CD4-positive, alpha-beta T cell treated with Interferon alpha-2 for 1 hour (primary cell): ENCODE measurements at regions not wholly inside any gene's neighbourhood (a gene's known extent, or its start where the extent isn't known, plus 50 kb on each side); places are given as distances from the start of the nearest gene placed in this dataset.
"Not testable (repeated sequence)": the region's sequence is repeated elsewhere in the genome, so short reads cannot be mapped to it uniquely, and the experiment has no call there.

Source experiments
- DNase-seq, 2 donors: peaks; one replicate each; pipeline ENCODE4 v3.0.0-alpha.2; 2020 to 2022

DNA sequence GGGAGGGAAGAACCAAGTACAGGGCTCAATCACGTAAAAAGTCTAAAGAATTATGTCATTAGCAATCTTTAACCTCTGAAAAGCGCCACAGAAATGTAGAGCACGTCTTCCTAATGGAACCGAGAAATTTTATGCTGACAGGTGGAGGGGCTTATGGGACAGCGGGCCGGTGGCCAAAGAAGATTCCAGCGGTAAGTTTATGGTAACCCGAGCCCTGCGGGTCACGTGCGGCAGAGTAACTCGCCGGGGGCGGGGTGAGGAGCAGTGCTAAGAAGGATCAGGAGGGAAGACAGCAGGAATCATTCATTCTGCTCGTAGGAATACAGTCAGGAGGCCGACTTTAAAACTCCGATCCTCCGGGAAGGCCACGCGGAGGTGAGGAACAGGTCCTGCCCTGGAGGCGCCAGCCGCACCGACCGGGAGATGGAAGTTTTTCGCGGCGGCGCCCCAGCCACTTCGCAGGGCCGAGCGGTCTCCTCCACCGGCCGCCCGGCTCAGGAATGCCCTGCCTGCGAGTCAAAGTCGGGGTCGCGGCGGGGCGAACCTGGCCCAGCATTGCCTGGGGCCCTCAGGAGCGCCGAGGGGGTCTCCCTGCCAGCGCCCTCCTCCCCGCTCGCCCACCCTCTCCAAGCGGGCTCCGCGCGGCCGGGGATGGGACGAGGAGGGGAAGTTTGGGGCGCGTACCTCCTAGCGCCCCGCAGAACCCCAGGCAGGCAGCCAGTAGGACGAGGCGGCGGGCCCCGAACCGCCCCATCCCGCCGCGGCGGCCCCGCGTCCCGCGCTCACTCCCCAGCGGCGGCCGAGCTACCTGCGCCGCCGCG, 101.8 kb downstream of the ESM1 start:
- no peak for DNase-seq

DNA sequence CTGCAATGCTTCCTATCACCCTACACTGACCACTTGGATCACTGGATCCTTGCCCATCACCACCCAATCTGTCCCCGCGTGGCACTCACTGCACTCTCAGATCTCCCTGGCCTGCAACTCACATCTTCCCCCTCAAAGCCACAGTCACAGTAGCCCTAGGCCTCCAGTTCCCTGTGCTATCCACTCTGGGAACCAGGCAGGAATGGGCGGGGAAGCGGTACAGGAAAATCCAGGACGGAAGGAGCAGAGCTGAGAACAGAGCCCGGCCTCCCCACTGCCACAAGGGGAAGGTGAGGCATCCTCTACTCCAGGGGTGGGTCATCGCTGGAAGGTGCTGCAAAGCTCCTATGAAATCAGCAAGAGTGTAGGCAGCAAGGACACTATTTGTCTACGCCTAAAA, 102.6 kb downstream of the ESM1 start:
- DNase-seq, result no peak

DNA sequence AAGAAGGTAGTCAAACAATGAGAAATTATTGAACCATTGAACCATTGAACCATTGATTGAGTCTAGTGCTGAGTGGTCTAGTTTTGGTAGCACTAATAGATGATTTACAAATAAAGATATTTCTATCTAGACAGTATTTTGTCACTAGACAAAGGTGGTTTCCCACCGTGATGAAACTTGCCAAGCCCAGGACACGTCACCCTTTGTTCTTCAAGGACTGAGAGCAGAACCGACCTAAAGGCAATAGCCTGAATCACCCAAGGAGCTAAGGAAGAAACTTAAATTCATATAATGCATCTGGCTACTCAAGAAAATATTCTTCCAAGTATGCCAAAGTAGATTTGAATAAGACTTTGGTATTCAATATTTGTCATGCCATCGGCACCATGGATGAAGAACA, 103.3 kb downstream of the ESM1 start:
- DNase-seq, result no peak

DNA sequence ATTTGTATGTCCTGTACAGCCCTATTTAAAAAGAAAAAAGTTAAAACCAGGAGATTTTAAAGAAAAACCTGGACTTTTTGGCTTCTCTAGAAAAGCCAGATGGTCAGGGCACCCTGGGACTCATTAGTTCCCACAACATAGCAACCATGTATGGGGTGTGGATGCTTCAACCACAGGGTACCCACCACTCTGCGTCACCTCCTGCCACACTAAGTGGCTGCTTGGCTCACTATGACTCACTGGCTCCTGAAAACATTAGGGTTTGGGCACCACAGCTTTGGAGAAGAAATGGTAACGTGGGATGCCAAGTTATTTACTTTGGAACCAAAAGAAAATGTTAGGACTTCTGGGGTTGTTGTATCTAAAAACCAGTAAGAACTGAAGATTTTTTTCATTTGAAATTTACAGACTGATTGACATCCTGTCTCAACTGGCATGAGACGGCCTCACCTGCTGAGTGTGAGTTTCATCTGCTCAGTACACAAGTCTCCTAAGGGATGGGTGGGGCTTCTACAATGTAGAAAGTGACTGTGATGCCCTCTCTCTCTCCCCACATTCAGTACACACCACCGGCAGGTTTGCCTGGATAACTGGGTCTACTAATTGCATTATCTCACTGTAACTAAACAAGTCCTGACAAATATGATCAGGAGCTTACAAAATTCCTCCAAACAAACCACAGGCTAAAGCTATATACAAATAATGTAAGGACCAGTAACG, 103.9 kb downstream of the ESM1 start:
- peak in 1 of 2 donors; percentile 10 for DNase-seq

DNA sequence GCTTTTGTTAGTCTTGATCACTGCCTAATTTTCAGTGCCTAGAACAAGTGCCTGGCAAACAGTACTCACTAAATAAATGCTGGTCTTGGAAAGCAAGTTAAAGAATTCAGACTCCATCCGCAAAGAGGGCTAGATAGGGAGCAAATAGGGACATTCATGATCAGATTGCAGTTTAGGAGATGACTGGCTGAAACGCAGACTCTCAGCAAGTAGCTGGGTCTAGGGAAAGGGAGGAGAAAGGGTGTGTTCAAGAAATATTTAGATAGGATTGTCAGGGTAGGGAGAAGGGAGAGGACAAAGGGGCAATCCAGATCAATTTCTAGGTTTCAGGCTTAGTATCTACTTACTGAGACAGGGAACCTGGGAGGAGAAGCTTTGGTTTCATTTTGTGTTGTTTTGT, 108.4 kb downstream of the ESM1 start:
- DNase-seq, result no peak

DNA sequence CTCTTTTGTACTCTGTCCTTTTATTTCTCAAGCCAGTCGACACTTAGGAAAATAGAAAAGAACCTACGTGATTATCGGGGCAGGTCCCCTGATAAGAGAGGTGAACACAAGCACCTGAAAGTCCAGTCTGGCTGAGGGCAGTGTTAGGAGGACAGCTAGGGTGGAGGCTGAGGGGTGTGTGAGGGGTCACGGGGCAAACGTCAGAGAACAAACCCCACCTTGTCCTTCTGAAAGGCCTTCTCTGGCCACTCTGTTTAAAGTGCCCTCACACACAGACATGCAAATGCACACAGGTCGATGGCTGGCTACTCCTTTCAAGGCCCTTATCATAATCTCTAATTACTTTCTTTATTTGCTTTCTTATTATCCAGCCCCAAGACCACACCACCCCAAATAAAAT, 108.8 kb downstream of the ESM1 start:
- DNase-seq, result no peak

DNA sequence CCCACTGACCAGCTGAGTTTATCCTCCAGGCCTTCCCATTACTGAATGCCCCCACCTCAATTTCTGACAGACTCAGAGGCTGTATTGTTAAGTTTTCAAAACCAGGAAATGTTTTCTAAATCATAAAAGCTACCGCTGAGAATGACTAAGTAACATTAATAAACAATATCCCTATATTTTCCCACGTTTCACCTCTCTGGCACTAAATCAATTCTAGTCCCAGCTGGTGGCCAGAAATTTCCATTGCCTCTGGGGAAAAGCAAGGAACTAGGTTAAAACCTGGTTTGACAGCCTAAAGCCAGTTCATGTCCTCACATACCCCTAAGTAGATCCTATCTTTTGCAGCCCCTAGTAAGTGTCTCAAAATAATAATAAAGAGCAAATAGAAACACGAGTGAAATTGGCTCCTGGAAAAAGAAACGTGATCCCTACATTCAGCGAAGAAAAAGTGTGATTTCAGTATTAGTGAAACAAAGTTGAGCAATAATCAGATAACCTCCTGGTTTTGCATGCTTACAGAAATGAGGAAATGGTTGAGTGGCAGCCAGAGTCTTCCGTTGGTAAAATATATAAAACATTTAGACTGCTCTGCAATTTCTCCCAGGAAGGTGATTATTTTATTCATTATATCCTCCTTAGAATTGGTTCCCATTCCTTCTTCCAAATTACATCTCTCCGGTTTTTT, 110.9 kb downstream of the ESM1 start:
- no peak for DNase-seq

DNA sequence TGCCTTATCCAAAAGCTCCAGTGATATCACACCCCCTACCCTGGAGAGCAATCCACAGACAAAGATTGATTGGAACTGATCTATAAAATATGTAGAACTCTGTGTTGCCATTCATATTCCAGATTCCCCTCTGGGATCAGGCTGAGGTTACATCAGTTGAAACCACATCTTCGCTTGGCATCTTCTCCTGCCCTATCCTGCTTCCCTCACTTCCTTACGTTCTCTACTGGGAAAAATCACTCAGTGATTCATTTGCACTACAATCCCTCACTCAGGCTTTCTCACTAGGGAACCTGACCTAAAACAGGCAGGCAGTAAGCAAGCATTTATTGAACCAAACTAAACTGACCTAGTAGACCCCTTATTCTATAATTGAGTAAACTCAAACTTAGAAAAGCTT, 111.7 kb downstream of the ESM1 start:
- no peak for DNase-seq

DNA sequence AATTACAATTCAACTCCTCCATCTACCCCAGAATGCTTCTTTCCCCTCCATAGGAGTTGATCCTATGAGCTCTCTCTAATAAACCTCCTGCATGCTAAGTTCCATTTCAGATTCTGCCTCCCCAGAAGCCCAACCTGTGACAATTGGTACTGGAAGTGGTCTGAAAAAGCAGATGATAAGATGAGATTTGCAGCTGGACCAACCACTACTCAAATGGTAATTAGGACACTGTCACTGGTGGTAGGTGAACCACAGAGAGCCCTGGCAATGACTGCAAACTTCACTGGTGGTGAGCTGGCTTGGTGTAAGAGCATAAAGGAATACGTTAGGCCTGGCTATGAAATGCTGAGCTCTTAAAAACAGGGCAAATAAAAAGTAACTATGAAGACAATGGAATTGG, 112.6 kb downstream of the ESM1 start:
- no peak for DNase-seq

DNA sequence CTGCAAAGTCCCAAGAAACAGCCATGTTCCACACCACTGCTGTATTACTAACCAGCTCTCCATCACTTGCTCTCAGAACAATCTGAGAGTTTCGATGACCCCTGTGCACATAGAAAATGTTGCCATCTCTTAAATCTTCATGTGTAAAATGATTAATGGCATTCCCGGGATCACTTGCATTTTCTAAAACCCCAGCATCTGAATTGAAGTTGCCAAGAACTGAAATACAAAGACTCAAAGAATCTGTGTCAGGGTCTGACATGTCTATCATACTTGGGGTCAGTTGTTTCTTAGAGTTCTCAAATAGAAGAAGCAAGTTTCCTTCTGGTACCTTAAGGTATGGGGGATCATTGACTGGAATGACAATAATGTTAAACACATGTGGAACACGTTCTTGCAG, 115.1 kb downstream of the ESM1 start:
- DNase-seq, result no peak

DNA sequence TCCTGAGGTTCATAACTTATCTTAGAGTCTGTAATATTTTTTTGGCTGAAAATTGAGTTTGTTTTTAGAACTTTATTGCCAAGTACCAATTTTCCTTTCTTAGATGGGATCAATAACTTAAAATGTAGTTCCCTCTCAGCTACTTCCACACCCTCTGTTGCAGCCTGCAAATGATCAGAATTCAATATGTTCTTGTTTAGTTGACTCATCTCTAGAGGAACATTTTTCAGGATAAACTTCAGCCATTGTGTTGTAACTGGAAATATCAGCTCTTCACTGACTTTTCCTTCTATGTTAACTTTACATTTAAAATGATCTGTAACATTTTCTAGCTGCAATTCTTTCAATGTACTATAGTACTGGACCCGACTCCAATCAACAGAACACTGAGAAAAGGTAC, 115.7 kb downstream of the ESM1 start:
- no peak for DNase-seq

DNA sequence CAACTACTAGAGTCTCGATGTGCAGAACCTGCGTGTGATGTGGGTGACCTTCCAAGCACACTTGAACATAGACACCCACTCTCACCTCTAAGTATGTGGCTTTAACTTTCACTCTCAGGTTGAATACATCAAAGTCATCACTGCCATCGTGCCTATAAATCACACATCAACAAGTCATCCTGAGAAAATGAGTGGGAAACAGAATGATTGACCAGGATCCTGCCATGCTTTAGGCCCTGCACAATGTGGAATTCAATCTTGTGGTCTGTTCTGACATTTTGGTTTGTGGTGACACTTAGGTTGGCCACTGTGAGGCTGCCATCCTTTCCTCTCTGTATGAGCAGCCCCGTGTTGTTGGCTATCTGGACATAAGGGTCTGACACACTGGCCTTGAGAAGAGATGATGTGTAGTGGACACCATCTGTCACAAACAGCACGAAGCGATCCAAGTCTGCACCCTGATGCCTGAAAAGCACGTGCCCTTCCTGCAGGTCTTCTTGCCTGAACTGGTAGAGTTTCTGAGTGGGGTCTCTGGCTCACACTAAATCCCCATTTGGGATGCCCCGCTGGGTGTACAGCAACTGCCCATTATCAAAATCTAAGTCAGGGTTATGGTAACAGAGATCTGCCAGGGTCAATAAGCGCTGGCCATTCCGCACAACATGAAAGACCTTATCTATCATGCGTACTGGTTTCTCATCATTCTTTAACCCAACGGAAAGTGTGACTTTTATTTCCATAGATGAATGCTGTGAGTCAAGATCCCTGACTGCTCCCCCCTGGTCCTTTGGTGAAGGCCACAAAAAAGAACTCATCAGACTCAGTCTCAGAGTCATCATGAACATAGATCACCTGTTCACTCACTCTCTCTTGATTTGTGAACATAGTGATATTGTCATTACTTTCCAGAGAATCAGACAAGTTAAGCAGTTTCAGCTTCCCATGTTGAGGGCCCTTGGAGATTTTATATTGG, 116.6 kb downstream of the ESM1 start:
- no peak for DNase-seq

DNA sequence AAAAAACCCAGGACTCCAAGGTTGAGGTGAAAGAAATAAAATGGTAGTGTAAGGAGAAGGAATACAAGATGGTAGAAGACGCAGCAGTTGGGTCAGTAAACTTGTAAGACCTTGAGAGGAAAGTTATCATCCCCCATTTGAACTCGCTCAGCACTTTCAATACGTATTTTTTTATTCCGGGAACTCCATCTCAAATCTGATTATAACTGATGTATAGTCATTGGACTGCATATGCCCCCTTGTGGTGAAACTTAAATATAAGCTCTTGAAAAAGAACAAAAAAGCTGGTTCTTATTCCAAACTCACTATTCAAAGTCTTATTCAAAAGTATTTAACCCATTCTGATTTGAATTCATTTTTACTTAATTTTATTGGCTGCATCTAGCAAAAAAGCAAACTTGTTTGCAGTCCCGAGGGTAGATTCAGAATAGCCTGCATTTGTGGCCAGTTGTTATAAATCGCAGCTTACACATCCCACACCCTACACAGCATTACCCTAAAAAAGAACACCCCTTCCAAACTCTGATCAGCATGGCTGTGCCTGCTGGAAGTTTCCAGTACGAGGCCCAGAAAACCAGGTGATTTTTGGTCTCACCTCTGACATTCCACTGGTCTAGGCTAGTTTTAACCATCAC, 118.0 kb downstream of the ESM1 start:
- DNase-seq, result peak; percentile 7 to 75

DNA sequence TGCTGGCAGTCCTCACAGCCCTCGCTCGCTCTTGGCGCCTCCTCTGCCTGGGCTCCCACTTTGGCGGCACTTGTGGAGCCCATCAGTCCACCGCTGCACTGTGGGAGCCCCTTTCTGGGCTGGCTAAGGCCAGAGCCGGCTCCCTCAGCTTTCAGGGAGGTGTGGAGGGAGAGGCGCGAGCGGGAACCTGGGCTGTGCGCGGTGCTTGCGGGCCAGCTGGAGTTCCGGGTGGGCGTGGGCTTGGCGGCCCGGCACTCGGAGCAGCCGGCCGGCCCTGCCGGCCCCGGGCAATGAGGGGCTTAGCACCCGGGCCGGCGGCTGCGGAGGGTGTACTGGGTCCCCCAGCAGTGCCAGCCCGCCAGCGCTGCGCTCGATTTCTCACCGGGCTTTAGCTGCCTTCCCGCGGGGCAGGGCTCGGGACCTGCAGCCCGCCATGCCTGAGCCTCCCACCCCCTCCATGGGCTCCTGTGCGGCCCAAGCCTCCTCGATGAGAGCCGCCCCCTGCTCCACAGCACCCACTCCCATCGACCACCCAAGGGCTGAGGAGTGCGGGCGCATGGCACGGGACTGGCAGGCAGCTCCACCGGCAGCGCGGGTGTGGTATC, 120.4 kb downstream of the ESM1 start:
- DNase-seq, result not testable (repeated sequence)

DNA sequence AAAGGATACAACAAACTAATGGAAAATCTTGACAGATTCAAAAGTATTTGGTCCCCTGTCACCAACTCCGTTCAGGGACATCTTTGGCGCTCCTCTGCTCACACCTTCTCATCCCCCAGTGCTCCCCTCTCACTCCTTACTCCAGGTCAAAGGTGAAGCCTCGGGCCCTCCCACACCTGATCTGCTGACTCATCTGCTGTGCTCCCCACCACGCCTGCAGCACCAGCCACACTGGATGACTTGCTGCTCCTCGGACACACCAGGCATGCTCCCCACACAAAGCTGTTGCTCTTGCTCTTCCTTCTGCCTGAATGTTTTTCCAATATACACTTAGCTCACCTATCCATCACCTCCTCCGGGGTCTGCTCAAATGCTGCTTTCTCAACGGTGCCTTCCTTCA, 123.4 kb downstream of the ESM1 start:
- no peak for DNase-seq

DNA sequence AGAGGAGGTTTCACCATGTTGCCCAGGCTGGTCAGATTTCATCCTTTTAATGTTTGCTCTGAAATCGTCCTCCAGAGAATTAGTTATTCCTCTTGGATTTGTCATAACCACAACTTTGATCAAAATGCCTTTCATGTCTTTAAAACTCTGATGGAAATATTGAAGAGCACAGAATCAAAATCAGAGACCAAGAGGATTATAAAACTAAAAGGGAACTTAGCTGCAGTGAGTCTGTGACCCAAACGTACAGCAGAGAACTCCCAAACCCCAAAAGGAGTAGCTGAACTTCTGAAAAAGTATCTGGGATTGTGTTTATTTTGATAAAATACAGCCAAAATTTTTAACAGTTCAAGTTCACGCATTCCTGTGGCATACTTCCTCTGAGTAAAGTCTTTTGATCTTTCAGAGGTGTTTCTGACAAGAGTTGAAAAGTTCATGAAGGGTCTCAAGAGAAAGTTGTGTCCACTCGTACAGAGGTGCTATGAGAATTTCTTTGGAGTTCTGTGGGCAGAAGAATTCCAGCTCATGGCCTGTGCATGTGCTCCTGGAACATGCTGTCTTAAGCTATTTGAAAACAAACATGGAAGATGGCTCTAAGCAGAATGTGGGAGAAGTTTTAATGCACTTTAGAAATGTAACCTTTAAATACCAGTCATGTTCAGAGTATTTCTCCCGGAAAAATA, 124.0 kb downstream of the ESM1 start:
- no peak for DNase-seq

DNA sequence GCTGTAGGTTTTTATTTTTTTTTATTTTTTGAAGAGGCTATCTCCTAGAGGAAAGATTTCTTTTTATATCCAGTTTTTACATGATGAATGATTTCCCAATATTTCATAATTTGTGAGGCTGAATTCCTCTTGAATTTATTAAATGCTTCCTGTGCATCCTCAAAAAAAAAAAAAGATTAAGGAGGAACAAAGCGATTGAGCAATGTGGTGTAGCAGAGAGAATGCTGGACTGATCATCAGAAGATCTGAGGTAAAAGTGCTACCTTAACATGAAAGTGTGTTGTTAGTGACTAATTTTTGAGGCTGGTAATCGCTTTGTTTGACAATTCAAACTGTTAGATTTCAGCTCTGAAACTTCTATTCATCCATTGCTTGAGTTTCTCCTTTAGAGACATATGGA, 125.1 kb downstream of the ESM1 start:
- no peak for DNase-seq

DNA sequence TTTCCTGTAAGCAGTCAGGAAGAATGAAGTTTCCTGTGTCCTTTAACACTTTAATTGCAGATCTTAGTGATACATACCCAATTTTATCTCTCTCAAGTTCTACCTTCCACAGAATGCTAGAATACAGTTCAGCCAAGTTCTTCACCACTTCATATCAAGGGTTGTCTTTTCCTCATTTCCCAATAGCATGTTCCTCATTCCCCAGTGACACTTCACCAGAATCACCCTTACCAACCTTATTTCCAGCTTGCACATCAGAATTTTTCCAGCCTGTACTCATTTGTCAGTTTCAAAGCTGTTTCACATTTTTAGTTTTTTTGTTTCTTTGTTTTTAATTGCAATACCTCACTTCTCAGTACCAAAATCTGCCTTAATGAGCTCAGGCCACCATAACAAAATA, 126.1 kb downstream of the ESM1 start:
- DNase-seq, result no peak

DNA sequence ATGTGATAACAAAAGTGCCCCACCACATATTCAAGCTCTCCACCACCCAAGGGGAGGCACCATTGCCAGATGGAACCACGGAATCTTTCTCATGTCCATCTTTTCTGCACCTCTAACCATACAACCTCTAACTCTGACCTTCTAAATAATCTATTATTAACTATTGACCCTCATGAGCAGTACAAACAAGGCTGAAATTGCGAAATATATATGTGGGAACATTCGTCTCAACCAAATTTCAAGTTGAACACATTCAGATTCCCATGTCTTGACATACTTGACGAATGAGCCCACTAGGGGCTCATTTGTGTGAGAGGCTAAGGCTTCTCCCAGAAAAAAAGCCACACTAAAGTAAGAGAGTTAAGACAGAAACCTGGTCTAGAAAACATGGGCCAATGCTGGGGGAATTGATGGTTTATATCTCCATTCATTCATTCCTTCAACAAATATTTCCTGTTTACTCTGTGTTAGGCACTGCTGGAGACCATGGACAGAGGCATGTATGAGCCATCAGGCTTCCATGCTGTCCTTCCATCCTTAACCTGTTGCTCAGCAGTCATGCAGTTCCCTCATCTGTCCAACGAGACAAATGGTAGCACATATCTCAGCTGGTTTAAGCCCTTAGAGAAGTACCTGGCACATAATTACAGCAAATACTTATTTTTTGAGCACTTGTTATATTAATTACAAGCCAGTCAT, 130.4 kb downstream of the ESM1 start:
- no peak for DNase-seq

DNA sequence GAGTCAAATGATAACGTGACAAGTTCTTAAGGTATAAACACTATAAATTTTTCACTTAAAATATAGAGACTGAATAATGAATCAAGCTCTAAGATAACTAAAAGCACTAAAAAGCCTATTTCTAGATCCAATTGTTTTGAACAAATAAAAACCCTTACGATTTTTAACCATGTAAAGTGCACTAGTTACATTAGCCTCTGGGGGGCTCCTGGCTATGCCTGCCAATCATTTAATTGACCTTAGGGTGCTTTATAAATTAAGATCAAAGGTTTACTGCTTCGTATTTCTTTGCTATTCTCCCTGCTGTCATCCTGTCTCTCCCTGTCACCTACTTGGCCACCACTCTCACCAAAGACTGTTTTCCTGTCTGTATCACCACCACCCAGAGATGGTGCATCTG, 133.4 kb downstream of the ESM1 start:
- DNase-seq, result no peak

DNA sequence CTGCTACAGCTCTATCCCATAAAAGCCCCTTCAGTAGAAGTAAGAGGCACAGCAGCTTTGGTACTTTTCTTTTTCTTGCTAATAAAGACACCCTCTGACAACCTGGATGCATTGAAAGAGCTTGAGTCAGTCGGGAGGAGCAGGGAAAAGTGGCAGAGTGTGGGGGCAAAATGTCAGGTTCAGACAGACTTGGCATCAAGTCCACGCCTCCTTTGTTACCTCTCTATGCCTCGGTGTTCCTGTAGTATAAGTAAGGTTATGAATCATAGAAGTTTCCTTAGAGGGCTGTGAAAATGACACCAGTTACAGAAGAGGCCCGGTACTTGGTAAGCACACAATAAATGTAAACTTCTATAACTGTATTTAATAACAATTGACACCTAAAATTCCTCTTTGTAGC, 133.9 kb downstream of the ESM1 start:
- DNase-seq, result no peak
